A549 (cell line): ENCODE measurements at regions not wholly inside any gene's neighbourhood (a gene's known extent, or its start where the extent isn't known, plus 50 kb on each side); places are given as distances from the start of the nearest gene placed in this dataset.

Experiments used
- ATAC-seq, 2 experiments: fragments of 200-7000 bp in 1 of 2; fragments of >200 bp in 1 of 2; cut with Nextera tagmentation in 1 of 2; cut with Tn5 transposase in 1 of 2; 3 replicates each; pipeline versions ENCODE4 v1.8.0 to v1.9.1; 2018 to 2020; ENCODE audit warnings: mild to moderate bottlenecking in 1 of 2, moderate library complexity in 1 of 2
- CTCF ChIA-PET: fragments of 300-600 bp; sonication (Branson Sonifier 250); formaldehyde crosslinking; extraction: SDS; loops from one replicate; lab custom pipeline; 2021; ENCODE audit warnings: antibody characterized with exemption, inconsistent platforms; lab: Yijun Ruan, JAX
- POLR2A ChIA-PET: fragments of 350-600 bp; formaldehyde crosslinking; extraction: SDS; loops from one replicate; lab custom pipeline; 2021; ENCODE audit warnings: antibody characterized with exemption, inconsistent platforms; lab: Yijun Ruan, JAX
- DNase-seq, 2 experiments: peaks; one replicate each; pipeline versions ENCODE4 v3.0.0 to v3.0.0-alpha.2; 2011 to 2016; ENCODE audit warnings: low read depth in 1 of 2, low spot score in 1 of 2
- FAIRE-seq: peaks from 2 replicates; lab custom pipeline; 2011; peaks lifted over from hg19 to GRCh38; lab: Jason Lieb, UNC
- H3K27ac ChIP-seq, 2 experiments: fragments of >200 bp; sonication (Bioruptor Twin); formaldehyde crosslinking; 3 replicates each; pipeline ENCODE4 v1.5.1; 2016 to 2017
- H3K4me1 ChIP-seq: fragments of >200 bp; sonication (Bioruptor Twin); formaldehyde crosslinking; 3 replicates; pipeline ENCODE4 v1.6.1; 2016
- H3K4me2 ChIP-seq: fragments of >200 bp; sonication (Bioruptor Twin); formaldehyde crosslinking; 3 replicates; pipeline ENCODE4 v1.6.1; 2016
- H3K4me3 ChIP-seq: fragments of >200 bp; sonication (Bioruptor Twin); formaldehyde crosslinking; 3 replicates; pipeline ENCODE4 v1.5.1; 2016
- H3K9me3 ChIP-seq: fragments of >200 bp; sonication (Bioruptor Twin); formaldehyde crosslinking; 3 replicates; pipeline ENCODE4 v1.6.1; 2016
- ATOH8 ChIP-seq: fragments of 250-450 bp; sonication (Bioruptor Pico); IDR thresholded peaks from 2 replicates; pipeline ENCODE4 v1.5.0; 2020; ENCODE audit warnings: low read depth, mild to moderate bottlenecking, moderate library complexity
- CBX2 ChIP-seq: fragments of 200-600 bp; sonication (generic); IDR thresholded peaks from 2 replicates; pipeline ENCODE4 v1.6.1; 2016; ENCODE audit warnings: low read depth, mild to moderate bottlenecking, borderline replicate concordance
- CEBPB ChIP-seq, 2 experiments: fragments of >200 bp in 1 of 2; sonication (Bioruptor Twin) in 1 of 2; formaldehyde crosslinking in 1 of 2; IDR thresholded peaks; 2 replicates each; pipeline ENCODE4 v1.6.1; 2012 to 2016
- CTCF ChIP-seq: fragments of >200 bp; sonication (Bioruptor Twin); formaldehyde crosslinking; IDR thresholded peaks from 3 replicates; pipeline ENCODE4 v1.5.1; 2016
- FOSB ChIP-seq: fragments of 250-450 bp; sonication (Bioruptor Pico); IDR thresholded peaks from 2 replicates; pipeline ENCODE4 v1.5.0; 2020; ENCODE audit warnings: mild to moderate bottlenecking, moderate library complexity
- GATA3 ChIP-seq: IDR thresholded peaks from 2 replicates; pipeline ENCODE4 v1.6.1; 2012; ENCODE audit warnings: borderline replicate concordance
- HDAC2 ChIP-seq: fragments of 200-600 bp; sonication (generic); IDR thresholded peaks from 2 replicates; pipeline ENCODE4 v1.6.1; 2016
- HEYL ChIP-seq: fragments of 250-450 bp; sonication (Bioruptor Pico); IDR thresholded peaks from 2 replicates; pipeline ENCODE4 v1.8.0; 2021; ENCODE audit warnings: mild to moderate bottlenecking, moderate library complexity
- HOXA7 ChIP-seq: fragments of 250-450 bp; sonication (Bioruptor Pico); IDR thresholded peaks from 2 replicates; pipeline ENCODE4 v1.5.0; 2020; ENCODE audit warnings: mild to moderate bottlenecking, moderate library complexity
- HOXB5 ChIP-seq: fragments of 250-450 bp; sonication (Bioruptor Pico); IDR thresholded peaks from 2 replicates; pipeline ENCODE4 v1.5.0; 2020; ENCODE audit warnings: mild to moderate bottlenecking, moderate library complexity
- JUNB ChIP-seq: fragments of >200 bp; sonication (Bioruptor Twin); formaldehyde crosslinking; IDR thresholded peaks from 2 replicates; pipeline ENCODE4 v1.6.1; 2016
- KDM1A ChIP-seq: fragments of 200-600 bp; sonication (generic); IDR thresholded peaks from 2 replicates; pipeline ENCODE4 v1.6.1; 2016; ENCODE audit warnings: low read depth, mild to moderate bottlenecking
- KDM5A ChIP-seq: fragments of 200-600 bp; sonication (generic); IDR thresholded peaks from 2 replicates; pipeline ENCODE4 v1.6.1; 2016; ENCODE audit warnings: antibody characterized with exemption, mild to moderate bottlenecking
- MAFK ChIP-seq: fragments of 450-650 bp; IDR thresholded peaks from 2 replicates; pipeline ENCODE4 v1.6.1; 2014; ENCODE audit not compliant: partially characterized antibody
- MAX ChIP-seq: IDR thresholded peaks from 2 replicates; pipeline ENCODE4 v1.6.1; 2012
- MAZ ChIP-seq: fragments of 150-350 bp; IDR thresholded peaks from 2 replicates; pipeline ENCODE4 v1.6.1; 2014; ENCODE audit warnings: antibody characterized with exemption, low read depth, low read length, borderline replicate concordance
- MYC ChIP-seq: IDR thresholded peaks from 2 replicates; pipeline ENCODE4 v1.6.1; 2012; ENCODE audit warnings: mild to moderate bottlenecking, inconsistent platforms, low read length, improper control_type of control experiment, borderline replicate concordance
- NFE2L2 ChIP-seq: fragments of 150-350 bp; conservative IDR thresholded peaks from 2 replicates; pipeline ENCODE4 v1.6.1; 2014; ENCODE audit warnings: low read length
- POLR2AphosphoS2 ChIP-seq: conservative IDR thresholded peaks from 2 replicates; pipeline ENCODE4 v1.6.1; 2012; ENCODE audit warnings: low read length, improper control_type of control experiment, inconsistent platforms
- RARB ChIP-seq: fragments of 250-450 bp; sonication (Bioruptor Pico); IDR thresholded peaks from 2 replicates; pipeline ENCODE4 v1.8.0; 2021; ENCODE audit warnings: mild to moderate bottlenecking, moderate library complexity
- REST ChIP-seq: fragments of 200-600 bp; sonication (generic); IDR thresholded peaks from 2 replicates; pipeline ENCODE4 v1.6.1; 2016; ENCODE audit warnings: antibody characterized with exemption, mild to moderate bottlenecking, moderate library complexity
- TFCP2L1 ChIP-seq: fragments of 250-450 bp; sonication (Bioruptor Pico); IDR thresholded peaks from 2 replicates; pipeline ENCODE4 v1.5.0; 2021; ENCODE audit warnings: mild to moderate bottlenecking
- WGBS: methylation state at CpG from one replicate; pipeline ENCODE4 v1.1.6; 2017; ENCODE audit errors: missing lambda C conversion rate; 5-methylcytosine and 5-hydroxymethylcytosine counted together

GRCh38 chr5:15209053-15209762 lies 290.8 kb upstream of the FBXL7 start:
- POLR2A ChIA-PET: no interaction called here
- ATAC-seq: no peak
- no peaks in the 10 kb centered on the region for H3K9me3 ChIP-seq
- DNase-seq: no peak
- CTCF ChIA-PET: no interaction called here
- H3K4me2 ChIP-seq: no peak overlapping the region
- no peak overlapping the region for H3K4me3 ChIP-seq
- no peak for TF ChIP-seq GATA3
- no peak for TF ChIP-seq CBX2
- no peak for TF ChIP-seq HEYL
- TF ChIP-seq HOXA7 (CRISPR knock-in tag): no peak
- peak; percentile 85 for TF ChIP-seq MAFK
- TF ChIP-seq NFE2L2: peak; percentile 91
- no peak for TF ChIP-seq CEBPB (IDR thresholded peaks at IDR 0.05)
- no peak for TF ChIP-seq ATOH8 (CRISPR knock-in tag)
- 16% methylated on average over 3 of the region's 3 CpGs for WGBS
- H3K4me1 ChIP-seq: no peaks in the 10 kb centered on the region
- FAIRE-seq: no peak
- H3K27ac ChIP-seq: no peak overlapping the region

GRCh38 chr5:15206133-15206532 lies 293.8 kb upstream of the FBXL7 start:
- Histone ChIP-seq H3K4me2 (no peak overlapping the region), H3K9me3 (no peaks in the 10 kb centered on the region), H3K4me1 (no peaks in the 10 kb centered on the region), H3K4me3 (no peak overlapping the region), H3K27ac (no peak overlapping the region)
- ChIA-PET POLR2A (no interaction called here), CTCF (no interaction called here)
- DNase-seq (no peak), ATAC-seq (no peak), FAIRE-seq (no peak)
- 92% methylated on average over 1 of the region's 1 CpG for WGBS
- TF ChIP-seq TFCP2L1 (CRISPR knock-in tag): no peak

- DNase-seq: no peak
- H3K9me3 ChIP-seq: no peaks in the 10 kb centered on the region
- 27% methylated on average over 1 of the region's 1 CpG for WGBS
- CTCF ChIA-PET: no interaction called here
- H3K4me3 ChIP-seq: no peak overlapping the region
- ATAC-seq: no peak
- no peak overlapping the region for H3K27ac ChIP-seq
- H3K4me2 ChIP-seq: no peak overlapping the region
- POLR2A ChIA-PET: no interaction called here
- TF ChIP-seq HDAC2 (no peak), MYC (no peak), KDM5A (no peak)
- H3K4me1 ChIP-seq: no peaks in the 10 kb centered on the region
- FAIRE-seq: no peak
Measured at GRCh38 chr5:15203376-15203775, 296.6 kb upstream of the FBXL7 start.

- POLR2A ChIA-PET: no interaction called here
- CTCF ChIA-PET: interaction anchor here (0.6 kb wide), 1 partner anchor 13 kb away, joined by 3 read pairs; no protein-coding TSS in a partner anchor
- no peak overlapping the region for H3K27ac ChIP-seq
- ATAC-seq: no peak
- H3K4me2 ChIP-seq: no peak overlapping the region
- no peak for TF ChIP-seq MAFK
- TF ChIP-seq GATA3: no peak
- TF ChIP-seq KDM1A: no peak
- no peak for TF ChIP-seq HEYL
- TF ChIP-seq RARB: no peak
- no peak for TF ChIP-seq FOSB
- no peak for TF ChIP-seq MAZ
- TF ChIP-seq, all 56 proteins: peak for 0
- no peaks in the 10 kb centered on the region for H3K9me3 ChIP-seq
- DNase-seq (no peak), FAIRE-seq (no peak)
- no peaks in the 10 kb centered on the region for H3K4me1 ChIP-seq
- 1% methylated on average over 2 of the region's 2 CpGs for WGBS
- no peak overlapping the region for H3K4me3 ChIP-seq
Measured at GRCh38 chr5:15191012-15191411, 309.0 kb upstream of the FBXL7 start.

GRCh38 chr5:15183520-15183919 lies 311.9 kb upstream of the ANKH start:
- WGBS: 10% methylated on average over 1 of the region's 1 CpG
- Histone ChIP-seq H3K4me1 (no peaks in the 10 kb centered on the region), H3K9me3 (no peaks in the 10 kb centered on the region), H3K27ac (no peak overlapping the region), H3K4me3 (no peak overlapping the region), H3K4me2 (no peak overlapping the region)
- no peak for FAIRE-seq
- CTCF ChIA-PET: no interaction called here
- no peak for ATAC-seq
- POLR2A ChIA-PET: no interaction called here
- peak in 1 of 2 experiments; percentile 4 for DNase-seq
- TF ChIP-seq MAX: no peak
- TF ChIP-seq POLR2AphosphoS2: no peak
- no peak for TF ChIP-seq JUNB
- TF ChIP-seq HOXB5 (CRISPR knock-in tag): no peak
- 0 out of 3 replicates have a peak, but pooled peaks have one; percentile 10 for TF ChIP-seq CTCF
- no peak for TF ChIP-seq REST
